GM03348 (cell line): ENCODE measurements at regions not wholly inside any gene's neighbourhood (a gene's known extent, or its start where the extent isn't known, plus 50 kb on each side); places are given as distances from the start of the nearest gene placed in this dataset.

Experiments used
- DNase-seq: peaks from one replicate; pipeline ENCODE4 v3.0.0; 2012; ENCODE audit warnings: low spot score

DNA sequence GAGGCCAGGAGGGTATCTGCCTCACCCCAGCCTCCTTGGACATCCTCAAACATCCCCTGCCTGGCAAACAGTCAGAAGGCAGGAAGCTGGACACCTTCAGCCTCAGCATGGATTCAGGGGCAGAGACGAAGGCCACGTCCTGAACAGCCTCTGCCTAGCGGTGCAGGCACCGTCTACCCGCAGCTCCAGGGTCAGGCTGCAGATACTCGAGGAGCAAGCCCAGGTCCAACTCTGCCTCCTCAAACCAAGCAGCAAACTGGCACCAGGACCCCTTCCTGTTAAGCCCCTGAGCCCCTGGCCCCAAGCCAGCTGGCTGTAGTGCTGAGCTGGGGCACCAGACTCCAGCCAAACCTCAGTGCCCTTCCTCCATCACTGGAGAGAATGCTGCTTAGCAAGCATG lies 494.7 kb downstream of the NPHP4 start:
- DNase-seq, result no peak

DNA sequence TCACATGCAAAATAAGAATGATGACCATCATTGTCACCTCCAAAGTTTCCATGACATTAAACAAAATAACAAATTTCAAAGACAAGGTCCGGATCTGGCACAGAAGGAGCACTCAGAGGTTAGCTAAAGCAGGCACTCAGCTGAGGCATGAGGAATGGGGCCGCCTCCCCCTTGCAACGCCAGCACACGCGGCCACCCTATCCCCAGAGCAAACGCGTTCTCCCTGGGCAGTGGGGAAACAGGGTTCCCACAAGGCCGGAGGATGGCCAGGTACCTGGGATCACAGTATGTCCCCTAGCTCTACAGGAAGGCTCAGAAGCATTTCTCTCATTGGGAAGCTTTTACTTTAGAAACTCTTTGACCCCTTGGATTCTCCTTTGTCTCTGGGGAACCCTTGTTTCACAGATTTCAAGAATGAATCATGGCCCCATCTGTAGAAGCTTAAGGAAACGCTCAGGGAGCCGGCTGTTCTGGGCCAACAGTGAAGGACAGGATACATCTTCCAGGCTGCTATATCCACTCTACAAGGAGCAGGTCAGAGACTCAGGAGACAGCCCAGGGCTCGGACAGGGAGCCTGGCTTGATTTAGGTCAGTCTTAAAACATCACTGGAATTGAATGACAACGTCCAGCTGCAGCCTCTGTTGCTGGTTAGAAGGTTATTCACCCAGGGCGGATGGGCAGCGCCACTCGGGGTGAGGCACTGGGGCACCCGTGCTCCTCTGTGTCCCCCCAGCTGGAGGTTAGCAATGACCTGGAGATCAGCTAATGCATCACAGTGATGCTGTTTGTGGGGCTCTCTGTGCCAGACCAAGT lies 496.4 kb downstream of the NPHP4 start:
- DNase-seq, result no peak

GRCh38 chr1:5494518-5494917 lies 497.7 kb downstream of the NPHP4 start:
- DNase-seq, result no peak

DNA sequence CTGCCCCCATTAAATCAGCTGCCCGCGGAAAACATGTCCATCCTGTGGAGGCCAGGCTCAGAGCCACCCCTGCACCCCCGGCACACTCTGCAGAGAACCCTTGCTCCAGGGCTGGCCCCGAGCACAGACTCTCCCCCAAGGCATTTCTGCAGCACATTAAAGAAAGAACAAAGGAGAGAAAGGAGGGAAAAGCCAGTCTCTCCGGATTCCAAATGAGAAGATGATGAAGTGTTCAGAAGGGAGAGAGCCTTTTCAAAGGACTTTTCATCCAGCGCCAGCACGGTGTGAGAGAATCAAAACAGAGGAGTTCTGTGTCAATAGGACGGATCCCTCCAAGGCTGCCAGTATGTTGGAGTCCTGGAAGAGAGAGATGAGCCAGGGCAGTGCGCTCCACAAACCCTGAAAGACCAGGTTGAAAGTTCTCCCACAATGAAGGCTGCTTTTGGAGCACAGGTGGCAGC lies 498.3 kb downstream of the NPHP4 start:
- DNase-seq, result no peak

- DNase-seq, result no peak
Observed at GRCh38 chr1:5493275-5493674, 498.9 kb downstream of the NPHP4 start.

- DNase-seq, result no peak
Observed at GRCh38 chr1:5492846-5493245, 499.4 kb downstream of the NPHP4 start.

- DNase-seq, result no peak
Observed at GRCh38 chr1:5491207-5491904, 500.9 kb downstream of the NPHP4 start.

DNA sequence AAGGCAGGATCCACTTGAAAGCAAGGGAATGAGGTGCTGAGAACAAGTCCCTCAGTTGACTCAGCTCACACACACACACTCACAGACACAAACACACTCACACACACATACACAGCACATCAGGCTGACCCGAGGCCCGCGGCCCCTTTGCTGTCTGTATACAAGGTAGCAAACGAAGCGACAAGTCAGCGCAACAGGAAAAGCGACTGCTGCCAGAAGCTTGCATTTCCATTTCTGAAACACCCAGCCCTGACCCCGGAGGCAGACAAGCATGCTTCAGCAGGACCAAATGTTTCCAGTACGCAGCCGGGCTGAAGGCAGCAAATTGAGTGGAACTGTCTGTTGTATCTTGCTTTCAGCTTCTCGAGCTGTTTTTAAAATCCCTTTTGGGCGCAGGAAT lies 501.6 kb downstream of the NPHP4 start:
- DNase-seq, result no peak

- DNase-seq, result no peak
Observed at GRCh38 chr1:5488448-5488847, 503.8 kb downstream of the NPHP4 start.

DNA sequence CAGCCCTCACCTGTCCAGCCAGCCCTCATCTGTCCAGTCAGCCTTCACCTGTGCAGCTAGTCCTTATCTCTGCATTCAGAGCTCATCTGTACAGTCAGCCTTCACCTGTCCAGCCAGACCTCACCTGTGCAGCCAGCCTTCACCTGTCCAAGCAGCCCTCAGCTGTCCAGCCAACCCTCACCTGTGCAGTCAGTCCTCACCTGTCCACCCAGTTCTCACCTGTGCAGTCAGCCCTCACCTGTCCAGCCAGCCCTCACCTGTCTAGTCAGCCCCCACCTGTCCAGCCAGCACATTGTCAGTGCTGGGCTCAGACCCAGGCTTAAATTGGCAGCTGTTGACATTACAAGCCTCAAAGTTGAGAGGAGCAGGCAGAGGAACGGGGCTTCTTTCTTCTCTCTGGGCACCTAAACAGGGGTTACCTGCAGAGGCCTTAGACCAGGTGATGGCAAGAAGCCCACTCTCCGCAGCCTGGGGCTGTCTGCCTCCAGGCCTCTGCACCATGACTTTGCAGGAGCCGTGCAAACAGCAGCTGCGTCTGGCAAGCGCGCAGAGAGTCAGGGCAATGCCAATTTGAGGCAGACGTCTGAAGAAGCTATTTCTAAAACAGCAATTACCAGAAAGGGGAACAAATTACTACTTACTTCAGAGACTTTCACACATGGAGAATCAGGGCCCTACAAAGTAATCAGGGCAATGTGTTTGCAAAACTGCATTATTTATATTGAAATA lies 506.1 kb downstream of the NPHP4 start:
- DNase-seq, result no peak

- DNase-seq, result no peak
Observed at GRCh38 chr1:5485436-5485835, 506.8 kb downstream of the NPHP4 start.

DNA sequence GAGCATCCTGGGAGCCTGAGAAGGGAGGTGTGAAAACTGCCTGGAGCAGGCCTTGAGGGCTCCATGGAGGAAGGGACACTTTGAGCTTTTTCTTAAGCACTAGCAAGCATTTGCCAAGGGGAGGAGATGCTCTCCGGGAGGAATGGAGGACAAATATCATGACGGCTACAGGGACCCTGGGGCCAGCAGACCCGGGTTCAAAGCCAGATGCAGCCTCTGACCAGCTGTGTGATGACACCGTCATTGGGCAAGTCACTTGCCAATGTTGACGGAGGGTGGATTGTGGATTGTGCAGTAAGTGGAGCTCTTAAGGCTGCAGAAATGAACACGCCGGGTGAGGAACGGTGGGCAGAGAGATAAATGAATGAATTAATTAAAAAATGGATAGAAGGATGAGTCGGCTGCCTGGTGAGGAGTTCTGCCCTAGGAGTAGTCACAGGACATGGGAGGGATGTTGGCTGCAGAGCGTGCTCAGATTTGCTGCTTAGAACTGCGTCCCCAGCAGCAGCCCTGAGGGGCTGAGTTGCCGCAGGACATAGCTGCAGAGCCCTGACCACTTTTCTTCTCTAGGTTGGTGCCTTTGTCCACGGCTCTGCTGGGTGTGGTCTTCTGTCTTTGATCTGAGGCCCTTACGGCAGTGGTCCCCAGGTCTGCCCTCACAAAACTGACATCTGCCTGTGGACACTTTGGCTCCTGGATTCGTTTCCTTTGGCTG lies 507.6 kb downstream of the NPHP4 start:
- DNase-seq, result no peak

GRCh38 chr1:5481889-5482288 lies 510.3 kb downstream of the NPHP4 start:
- no peak for DNase-seq

GRCh38 chr1:5480906-5481305 lies 511.3 kb downstream of the NPHP4 start:
- no peak for DNase-seq

DNA sequence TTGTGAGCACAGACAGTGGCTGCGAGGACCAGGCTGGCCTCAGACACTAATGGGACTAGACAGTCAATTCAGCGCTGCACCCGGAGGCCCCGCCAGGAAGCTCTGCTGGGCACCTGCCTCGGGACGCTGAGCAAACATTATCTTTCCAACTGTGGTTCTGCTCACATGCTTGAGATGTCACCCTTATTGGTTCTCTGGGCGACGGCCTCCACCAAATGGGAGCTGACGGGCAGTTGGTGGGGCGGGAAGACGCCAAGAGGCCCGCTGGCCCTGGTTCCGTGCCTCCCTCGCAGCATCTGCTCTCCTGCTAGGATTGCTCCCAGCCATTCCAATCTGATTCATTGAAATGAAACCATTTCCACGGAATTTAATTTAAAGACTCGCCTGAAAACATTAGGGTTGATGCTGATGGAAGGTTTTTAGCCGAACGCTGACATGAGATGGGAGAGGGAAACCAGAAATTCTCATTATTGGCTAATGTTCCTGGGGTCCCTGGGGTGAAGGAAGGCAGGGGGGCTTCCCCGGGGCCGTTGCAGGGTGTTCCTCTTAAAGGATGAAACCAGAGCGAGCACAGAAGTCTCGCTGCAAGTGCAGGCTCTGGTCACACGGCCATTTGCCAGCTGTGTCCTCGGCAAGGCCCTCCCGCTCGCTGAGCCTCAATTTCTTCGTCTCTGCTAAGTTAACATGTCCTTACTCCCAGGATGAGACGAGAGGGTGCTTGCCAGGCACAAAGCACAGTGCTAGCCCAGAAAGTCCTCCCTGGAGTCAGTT lies 512.2 kb downstream of the NPHP4 start:
- no peak for DNase-seq

DNA sequence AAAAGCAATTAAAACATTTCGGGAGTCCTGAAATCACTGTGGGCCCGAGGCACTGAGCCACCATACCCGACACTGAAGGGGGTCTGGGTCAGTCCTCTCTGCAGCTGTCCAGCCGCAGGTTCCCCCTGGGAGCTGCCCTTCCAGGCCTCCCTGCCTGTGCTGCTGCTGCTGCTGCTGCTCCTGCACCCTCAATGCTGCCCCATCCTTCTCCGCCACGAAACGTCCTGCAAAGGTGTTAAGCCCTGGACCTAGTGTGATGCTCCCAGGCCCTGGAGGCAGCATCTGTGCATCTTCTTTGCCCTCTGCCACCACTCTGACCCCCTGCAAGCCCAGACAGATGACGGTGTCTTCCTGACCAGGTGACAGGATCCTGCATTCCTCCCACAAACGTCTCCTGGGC lies 513.3 kb downstream of the NPHP4 start:
- DNase-seq, result no peak

- DNase-seq, result no peak
Observed at GRCh38 chr1:5478156-5478695, 514.0 kb downstream of the NPHP4 start.

GRCh38 chr1:5477716-5478115 lies 514.5 kb downstream of the NPHP4 start:
- DNase-seq, result no peak

GRCh38 chr1:5475572-5475971 lies 516.7 kb downstream of the NPHP4 start:
- no peak for DNase-seq

GRCh38 chr1:5473268-5473667 lies 519.0 kb downstream of the NPHP4 start:
- no peak for DNase-seq

DNA sequence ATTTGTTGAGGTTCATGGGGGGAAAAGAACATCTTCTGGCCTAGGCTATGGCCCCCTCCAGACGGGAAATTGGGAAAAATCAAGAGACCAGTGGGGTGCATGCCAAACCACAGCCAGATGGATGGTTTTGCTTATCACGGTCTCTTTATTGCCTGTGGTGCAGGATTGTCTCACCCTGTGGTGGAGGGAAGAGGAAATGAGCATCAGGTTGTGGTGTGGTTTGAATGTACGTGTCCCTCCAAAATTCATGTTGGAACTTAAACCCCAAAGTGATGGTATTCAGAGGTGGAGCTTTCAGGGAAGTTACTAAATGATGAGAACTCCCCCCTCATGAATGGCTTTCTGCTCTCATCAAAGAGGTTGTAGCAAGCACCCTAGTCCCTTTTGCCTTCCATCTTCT lies 525.7 kb downstream of the NPHP4 start:
- DNase-seq, result no peak
